Right cardiac atrium (tissue), 5 donors: ENCODE measurements at regions not wholly inside any gene's neighbourhood (a gene's known extent, or its start where the extent isn't known, plus 50 kb on each side); places are given as distances from the start of the nearest gene placed in this dataset.
A peak's percentile ranks its signal among the peaks of the same experiment; 100 is the strongest.
"Not testable (repeated sequence)": the region's sequence is repeated elsewhere in the genome, so short reads cannot be mapped to it uniquely, and the experiment has no call there.

Experiments used
- ATAC-seq, 2 donors: fragments of 200-7000 bp; cut with Tn5 transposase; one replicate each; pipeline versions ENCODE4 v1.8.0 to v1.9.1; 2020; ENCODE audit warnings: moderate library complexity in 2 of 2, mild to moderate bottlenecking in 1 of 2
- DNase-seq, 3 donors: peaks; one replicate each; pipeline ENCODE4 v3.0.0-alpha.2; 2020
- H3K27ac ChIP-seq: one replicate; pipeline ENCODE4 v1.5.1; 2013; ENCODE audit warnings: mild to moderate bottlenecking, low read length, control low read depth, moderate library complexity
- H3K27me3 ChIP-seq: one replicate; pipeline ENCODE4 v1.6.1; 2013; ENCODE audit not compliant: control insufficient read depth, insufficient read depth
- H3K4me1 ChIP-seq: one replicate; pipeline ENCODE4 v1.6.1; 2013; ENCODE audit warnings: low read length; ENCODE audit not compliant: control insufficient read depth, insufficient read depth
- H3K4me3 ChIP-seq: one replicate; pipeline ENCODE4 v1.5.1; 2013; ENCODE audit warnings: low read length, control low read depth
- H3K9me3 ChIP-seq: one replicate; pipeline ENCODE4 v1.6.1; 2013; ENCODE audit warnings: low read length; ENCODE audit not compliant: control insufficient read depth
- WGBS: extraction: QIAGEN DNeasy Blood & Tissue Kit; methylation state at CpG from one replicate; pipeline ENCODE4 v1.1.7; 2013; 5-methylcytosine and 5-hydroxymethylcytosine counted together
- intact Hi-C, 4 donors: fragments of 100-400 bp; cut with DNase I; formaldehyde crosslinking; loops; one replicate each; pipeline versions ENCODE4 v1.11.0 to v1.14.0; 2022 to 2023
- donor health status: healthy with polysubstance abuse.
- donor health status: DM: no; HTN: yes; CAD: no.
- donor health status: DM: no; HTN: no; CAD: no.
- donor health status: DM: no; HTN: yes; CAD: no; lungs with severe emphysema.
- donor health status: DM: yes; HTN: yes; CAD: no.

- no peak for ATAC-seq
Measured at GRCh38 chr13:55571237-55571867, 1569.4 kb upstream of the PRR20A start.

GRCh38 chr13:55572408-55572807 is 1568.3 kb upstream of the PRR20A start:
- intact Hi-C loops = no loop called here
- ATAC-seq = no peak
- H3K27ac ChIP-seq = no peak overlapping the region

More at GRCh38 chr13:55571237-55571867, 1569.4 kb upstream of the PRR20A start:
- Histone ChIP-seq H3K9me3 (no peaks in the 10 kb centered on the region), H3K27me3 (no peaks in the 10 kb centered on the region), H3K4me1 (no peaks in the 10 kb centered on the region), H3K4me3 (no peak overlapping the region), H3K27ac (no peak overlapping the region)
- intact Hi-C loops = no loop called here
- 16% methylated on average over 2 of the region's 2 CpGs for WGBS
- no peak for DNase-seq

GRCh38 chr13:55572862-55573261 is 1567.9 kb upstream of the PRR20A start:
- DNase-seq (no peak), ATAC-seq (no peak)
- Histone ChIP-seq H3K27me3 (no peaks in the 10 kb centered on the region), H3K9me3 (no peaks in the 10 kb centered on the region), H3K4me1 (no peaks in the 10 kb centered on the region), H3K4me3 (no peak overlapping the region), H3K27ac (no peak overlapping the region)
- intact Hi-C loops = no loop called here
- 30% methylated on average over 2 of the region's 2 CpGs for WGBS

More at GRCh38 chr13:55572408-55572807, 1568.3 kb upstream of the PRR20A start:
- Histone ChIP-seq H3K27me3 (no peaks in the 10 kb centered on the region), H3K4me3 (no peak overlapping the region), H3K4me1 (no peaks in the 10 kb centered on the region), H3K9me3 (no peaks in the 10 kb centered on the region)
- DNase-seq = no peak

GRCh38 chr13:55573565-55573964 is 1567.2 kb upstream of the PRR20A start:
- Histone ChIP-seq H3K4me3 (no peak overlapping the region), H3K4me1 (no peaks in the 10 kb centered on the region), H3K27me3 (no peaks in the 10 kb centered on the region), H3K9me3 (no peaks in the 10 kb centered on the region), H3K27ac (no peak overlapping the region)
- no peak for DNase-seq
- intact Hi-C loops = no loop called here
- no peak for ATAC-seq

GRCh38 chr13:55576389-55576788 is 1564.3 kb upstream of the PRR20A start:
- no peaks in the 10 kb centered on the region for H3K4me1 ChIP-seq
- intact Hi-C loops = no loop called here
- no peaks in the 10 kb centered on the region for H3K27me3 ChIP-seq
- no peak overlapping the region for H3K27ac ChIP-seq
- DNase-seq (no peak), ATAC-seq (no peak)
- H3K4me3 ChIP-seq = no peak overlapping the region
- no peaks in the 10 kb centered on the region for H3K9me3 ChIP-seq
- 70% methylated on average over 4 of the region's 4 CpGs for WGBS

- 15% methylated on average over 1 of the region's 1 CpG for WGBS
- Histone ChIP-seq H3K4me1 (no peaks in the 10 kb centered on the region), H3K4me3 (no peak overlapping the region), H3K9me3 (no peaks in the 10 kb centered on the region), H3K27ac (no peak overlapping the region), H3K27me3 (no peaks in the 10 kb centered on the region)
- ATAC-seq (peak in 1 of 2 donors; percentile 41), DNase-seq (no peak)
- intact Hi-C loops = no loop called here
Measured at GRCh38 chr13:55577082-55577846, 1563.5 kb upstream of the PRR20A start.

- H3K9me3 ChIP-seq = no peaks in the 10 kb centered on the region
- no peaks in the 10 kb centered on the region for H3K27me3 ChIP-seq
- no peaks in the 10 kb centered on the region for H3K4me1 ChIP-seq
- H3K4me3 ChIP-seq = no peak overlapping the region
- ATAC-seq = peak in 1 of 2 donors; percentile 11
- WGBS = 71% methylated on average over 2 of the region's 2 CpGs
- intact Hi-C loops = no loop called here
- no peak overlapping the region for H3K27ac ChIP-seq
- no peak for DNase-seq
Measured at GRCh38 chr13:55577847-55578210, 1562.9 kb upstream of the PRR20A start.

- H3K9me3 ChIP-seq, H3K4me1 ChIP-seq, DNase-seq, intact Hi-C loops, ATAC-seq, H3K4me3 ChIP-seq, H3K27me3 ChIP-seq, H3K27ac ChIP-seq: not testable (repeated sequence)
- WGBS = 61% methylated on average over 4 of the region's 4 CpGs
Measured at GRCh38 chr13:55582294-55582693, 1558.4 kb upstream of the PRR20A start.

GRCh38 chr13:55583953-55584593 is 1556.6 kb upstream of the PRR20A start:
- Histone ChIP-seq H3K9me3 (peaks cover 2% of the 10 kb centered on the region), H3K4me3 (no peak overlapping the region), H3K27ac (no peak overlapping the region), H3K27me3 (no peaks in the 10 kb centered on the region), H3K4me1 (no peaks in the 10 kb centered on the region)
- ATAC-seq (no peak), DNase-seq (no peak)
- intact Hi-C loops = no loop called here
- WGBS = 55% methylated on average over 6 of the region's 6 CpGs

GRCh38 chr13:55602784-55603183 is 1537.9 kb upstream of the PRR20A start:
- H3K4me3 ChIP-seq = no peak overlapping the region
- H3K9me3 ChIP-seq = no peaks in the 10 kb centered on the region
- DNase-seq (no peak), ATAC-seq (no peak)
- intact Hi-C loops = no loop called here
- no peak overlapping the region for H3K27ac ChIP-seq
- H3K4me1 ChIP-seq = no peaks in the 10 kb centered on the region
- 72% methylated on average over 1 of the region's 1 CpG for WGBS
- no peaks in the 10 kb centered on the region for H3K27me3 ChIP-seq

GRCh38 chr13:55606045-55606665 is 1534.6 kb upstream of the PRR20A start:
- ATAC-seq = no peak
- 93% methylated on average over 20 of the region's 20 CpGs for WGBS
- no peaks in the 10 kb centered on the region for H3K27me3 ChIP-seq

More at GRCh38 chr13:55606045-55606665, 1534.6 kb upstream of the PRR20A start:
- H3K4me3 ChIP-seq = no peak overlapping the region
- no peaks in the 10 kb centered on the region for H3K9me3 ChIP-seq
- H3K4me1 ChIP-seq = no peaks in the 10 kb centered on the region
- H3K27ac ChIP-seq = no peak overlapping the region
- no peak for DNase-seq
- intact Hi-C loops = no loop called here
